ENCODE measurements at regions not wholly inside any gene's neighbourhood (a gene's known extent, or its start where the extent isn't known, plus 50 kb on each side); places are given as distances from the start of the nearest gene placed in this dataset.

- Mint-ChIP-seq H3K36me3 (ENCODE audit: insufficient read depth in 1 of 3, low read depth in 3 of 3) (peaks cover 0 to 17% (median 4%) of the 10 kb centered on the region in 3 experiments; a peak in 5 of 7 replicates), H3K4me1 (no peaks in the 10 kb centered on the region), H3K27me3 (ENCODE audit: low read depth) (no peaks in the 10 kb centered on the region), H3K27ac (no peak overlapping the region; a peak in 1 of 7 replicates), H3K9me3 (peaks cover 11 to 12% of the 10 kb centered on the region in 2 experiments), H3K4me3 (no peak overlapping the region)
- Histone ChIP-seq H3K9ac (ENCODE audit: extremely low read depth, insufficient read length, low read length) (no peak overlapping the region), H4K20me1 (ENCODE audit: control insufficient read depth, insufficient read depth, insufficient read length) (no peaks in the 10 kb centered on the region), H3K4me2 (ENCODE audit: insufficient read depth, insufficient read length, low read length) (no peak overlapping the region), H4K5ac (ENCODE audit: insufficient read length, low read depth, low read length) (no peak overlapping the region), H2BK20ac (ENCODE audit: low read depth, low read length, poor library complexity, severe bottlenecking) (no peak overlapping the region), H3K23me2 (ENCODE audit: insufficient read length, low read depth, low read length, poor library complexity, severe bottlenecking) (no peaks in the 10 kb centered on the region), H3K18ac (ENCODE audit: insufficient read length, low read depth, low read length) (no peak overlapping the region), H3K4ac (ENCODE audit: low read depth, low read length) (no peak overlapping the region), H4K91ac (ENCODE audit: insufficient read length, low read depth, low read length) (no peak overlapping the region), H3K23ac (ENCODE audit: insufficient read length, low read depth, low read length) (no peak overlapping the region), H3K14ac (ENCODE audit: insufficient read depth, low read length) (no peak overlapping the region), H2AFZ (ENCODE audit: low read length) (no peak overlapping the region), H3K27ac (ENCODE audit: insufficient read length, low read depth, low read length) (no peak overlapping the region), H2BK15ac (ENCODE audit: low read depth, low read length) (no peak overlapping the region), H3K79me2 (ENCODE audit: insufficient read depth, low read length) (no peaks in the 10 kb centered on the region), H2BK120ac (ENCODE audit: low read depth, low read length, poor library complexity, severe bottlenecking) (no peak overlapping the region), H3K9me3 (ENCODE audit: control insufficient read depth, low read depth, low read length) (no peaks in the 10 kb centered on the region), H3K56ac (ENCODE audit: insufficient read length, low read depth, low read length) (no peak overlapping the region), H2BK12ac (ENCODE audit: insufficient read length, low read depth, low read length) (no peak overlapping the region), H2BK5ac (ENCODE audit: insufficient read length, low read length) (no peak overlapping the region), H3K79me1 (ENCODE audit: insufficient read depth, low read depth, low read length, poor library complexity, severe bottlenecking) (no peaks in the 10 kb centered on the region), H3K4me1 (ENCODE audit: insufficient read depth, low read length) (no peaks in the 10 kb centered on the region), H2AK5ac (ENCODE audit: insufficient read length, low read length) (no peak overlapping the region), H3K27me3 (ENCODE audit: insufficient read depth, low read length) (no peaks in the 10 kb centered on the region), H3T11ph (ENCODE audit: low read length) (no peak overlapping the region), H4K8ac (replicated peaks; ENCODE audit: insufficient read length, low read depth, low read length) (no peak overlapping the region)
- no peak for DNase-seq
- no peak for TF ChIP-seq CTCF (conservative IDR thresholded peaks at IDR 0.05)
Observed at GRCh38 chr9:22257026-22257816, 189.4 kb upstream of the DMRTA1 start.

Measured in H9 (cell line).